Osteocyte (in vitro differentiated cells): ENCODE measurements at regions not wholly inside any gene's neighbourhood (a gene's known extent, or its start where the extent isn't known, plus 50 kb on each side); places are given as distances from the start of the nearest gene placed in this dataset.

Experiments
- DNase-seq: peaks from one replicate; pipeline ENCODE4 v3.0.0; 2021; ENCODE audit warnings: mixed read lengths; ENCODE audit not compliant: unreplicated experiment; ENCODE audit errors: extremely low spot score
- H3K27ac Mint-ChIP-seq: one replicate; pipeline ENCODE4 v1.8.0; 2021; ENCODE audit warnings: mild to moderate bottlenecking, mixed read lengths; ENCODE audit not compliant: unreplicated experiment
- H3K27me3 Mint-ChIP-seq: one replicate; pipeline ENCODE4 v1.8.0; 2021; ENCODE audit warnings: mixed read lengths; ENCODE audit not compliant: unreplicated experiment
- H3K36me3 Mint-ChIP-seq: one replicate; pipeline ENCODE4 v1.8.0; 2021; ENCODE audit warnings: mixed read lengths; ENCODE audit not compliant: unreplicated experiment
- H3K4me1 Mint-ChIP-seq: one replicate; pipeline ENCODE4 v1.8.0; 2021; ENCODE audit warnings: mixed read lengths; ENCODE audit not compliant: unreplicated experiment
- H3K4me3 Mint-ChIP-seq: one replicate; pipeline ENCODE4 v1.8.0; 2021; ENCODE audit warnings: mild to moderate bottlenecking, moderate library complexity, mixed read lengths; ENCODE audit not compliant: unreplicated experiment
- H3K9me3 Mint-ChIP-seq: one replicate; pipeline ENCODE4 v1.8.0; 2021; ENCODE audit warnings: mixed read lengths; ENCODE audit not compliant: unreplicated experiment
- CTCF ChIP-seq: fragments of 200-600 bp; sonication (generic); IDR thresholded peaks from 2 replicates; pipeline ENCODE4 v1.5.0; 2021; ENCODE audit warnings: antibody characterized with exemption, mild to moderate bottlenecking, moderate library complexity

GRCh38 chr5:153907170-153907775 is 131.4 kb downstream of the FAM114A2 start:
- no peak for DNase-seq
- Mint-ChIP-seq H3K4me1 (peaks cover 46% of the 10 kb centered on the region), H3K27me3 (no peaks in the 10 kb centered on the region), H3K36me3 (peaks cover 2% of the 10 kb centered on the region), H3K27ac (no peak overlapping the region), H3K9me3 (peaks cover 12% of the 10 kb centered on the region), H3K4me3 (no peak overlapping the region)
- no peak for TF ChIP-seq CTCF

GRCh38 chr5:153905219-153905618 is 133.5 kb downstream of the FAM114A2 start:
- peak overlapping the region; percentile 67 for H3K27ac Mint-ChIP-seq
- TF ChIP-seq CTCF = peak; percentile 50
- no peak overlapping the region for H3K4me3 Mint-ChIP-seq
- H3K36me3 Mint-ChIP-seq = peaks cover 2% of the 10 kb centered on the region
- H3K27me3 Mint-ChIP-seq = no peaks in the 10 kb centered on the region
- no peak for DNase-seq
- H3K4me1 Mint-ChIP-seq = peaks cover 67% of the 10 kb centered on the region
- H3K9me3 Mint-ChIP-seq = peaks cover 9% of the 10 kb centered on the region

GRCh38 chr5:153903321-153903720 is 135.4 kb downstream of the FAM114A2 start:
- Mint-ChIP-seq H3K4me1 (peaks cover 80% of the 10 kb centered on the region), H3K27ac (peak overlapping the region; percentile 39), H3K27me3 (no peaks in the 10 kb centered on the region), H3K9me3 (peaks cover 7% of the 10 kb centered on the region), H3K4me3 (no peak overlapping the region), H3K36me3 (peaks cover 2% of the 10 kb centered on the region)
- no peak for DNase-seq
- no peak for TF ChIP-seq CTCF

GRCh38 chr5:153902016-153902415 is 136.7 kb downstream of the FAM114A2 start:
- peaks cover 80% of the 10 kb centered on the region for H3K4me1 Mint-ChIP-seq
- peak overlapping the region; percentile 95 for H3K27ac Mint-ChIP-seq
- H3K27me3 Mint-ChIP-seq = no peaks in the 10 kb centered on the region
- no peak for TF ChIP-seq CTCF
- peaks cover 2% of the 10 kb centered on the region for H3K36me3 Mint-ChIP-seq
- DNase-seq = no peak
- peaks cover 6% of the 10 kb centered on the region for H3K9me3 Mint-ChIP-seq
- no peak overlapping the region for H3K4me3 Mint-ChIP-seq

- no peak for DNase-seq
- TF ChIP-seq CTCF = no peak
- H3K4me3 Mint-ChIP-seq = peak overlapping the region; percentile 24
- H3K4me1 Mint-ChIP-seq = peaks cover 82% of the 10 kb centered on the region
- peaks cover 2% of the 10 kb centered on the region for H3K36me3 Mint-ChIP-seq
- H3K27me3 Mint-ChIP-seq = no peaks in the 10 kb centered on the region
- peak overlapping the region; percentile 95 for H3K27ac Mint-ChIP-seq
- peaks cover 6% of the 10 kb centered on the region for H3K9me3 Mint-ChIP-seq
These were observed 137.3 kb downstream of the FAM114A2 start for GRCh38 chr5:153901449-153901848.
